ENCODE measurements at regions not wholly inside any gene's neighbourhood (a gene's known extent, or its start where the extent isn't known, plus 50 kb on each side); places are given as distances from the start of the nearest gene placed in this dataset.

GRCh38 chr4:100086766-100087431, 103.4 kb downstream of the DDIT4L start:
- Histone ChIP-seq H3K27ac (ENCODE audit: low read depth) (no peak overlapping the region), H4K20me1 (replicated peaks; ENCODE audit: insufficient read depth) (no peaks in the 10 kb centered on the region), H3K36me3 (ENCODE audit: insufficient read depth) (no peaks in the 10 kb centered on the region), H3K27me3 (ENCODE audit: insufficient read depth) (no peaks in the 10 kb centered on the region), H3K4me1 (ENCODE audit: insufficient read depth) (peaks cover 6% of the 10 kb centered on the region; the same call in 1 of the 2 replicates), H3K4me2 (peak overlapping the region; percentile 23), H3K79me2 (replicated peaks; ENCODE audit: insufficient read depth) (no peaks in the 10 kb centered on the region), H3F3A (replicated peaks; ENCODE audit: low read depth) (no peaks in the 10 kb centered on the region), H2AFZ (peak overlapping the region; percentile 29; the same call in 1 of the 2 replicates), H3K9me2 (ENCODE audit: insufficient read depth) (peaks cover 9% of the 10 kb centered on the region; the same call in 1 of the 2 replicates), H3K4me3 (no peak overlapping the region)
- ATAC-seq: peak; percentile 85
- Mint-ChIP-seq H3K27ac (no peak overlapping the region), H3K27me3 (ENCODE audit: insufficient read depth, low read depth, poor library complexity) (peaks cover 3% of the 10 kb centered on the region), H3K4me3 (no peak overlapping the region; the same call in 2 of the 3 replicates), H3K36me3 (ENCODE audit: low read depth) (peaks cover 25% of the 10 kb centered on the region), H3K4me1 (peaks cover 11% of the 10 kb centered on the region), H3K9me3 (peaks cover 26% of the 10 kb centered on the region; the same call in 2 of the 3 replicates)
- 0 out of 2 replicates have a peak, but pooled peaks have one; percentile 44 for TF ChIP-seq ZNF462 (CRISPR knock-in tag; IDR thresholded peaks at IDR 0.05)
- no peak for TF ChIP-seq ZNF114 (CRISPR knock-in tag; IDR thresholded peaks at IDR 0.05)
- TF ChIP-seq, protein P1, sequence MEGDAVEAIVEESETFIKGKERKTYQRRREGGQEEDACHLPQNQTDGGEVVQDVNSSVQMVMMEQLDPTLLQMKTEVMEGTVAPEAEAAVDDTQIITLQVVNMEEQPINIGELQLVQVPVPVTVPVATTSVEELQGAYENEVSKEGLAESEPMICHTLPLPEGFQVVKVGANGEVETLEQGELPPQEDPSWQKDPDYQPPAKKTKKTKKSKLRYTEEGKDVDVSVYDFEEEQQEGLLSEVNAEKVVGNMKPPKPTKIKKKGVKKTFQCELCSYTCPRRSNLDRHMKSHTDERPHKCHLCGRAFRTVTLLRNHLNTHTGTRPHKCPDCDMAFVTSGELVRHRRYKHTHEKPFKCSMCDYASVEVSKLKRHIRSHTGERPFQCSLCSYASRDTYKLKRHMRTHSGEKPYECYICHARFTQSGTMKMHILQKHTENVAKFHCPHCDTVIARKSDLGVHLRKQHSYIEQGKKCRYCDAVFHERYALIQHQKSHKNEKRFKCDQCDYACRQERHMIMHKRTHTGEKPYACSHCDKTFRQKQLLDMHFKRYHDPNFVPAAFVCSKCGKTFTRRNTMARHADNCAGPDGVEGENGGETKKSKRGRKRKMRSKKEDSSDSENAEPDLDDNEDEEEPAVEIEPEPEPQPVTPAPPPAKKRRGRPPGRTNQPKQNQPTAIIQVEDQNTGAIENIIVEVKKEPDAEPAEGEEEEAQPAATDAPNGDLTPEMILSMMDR (conservative IDR thresholded peaks at IDR 0.05; ENCODE audit: low read depth in 2 of 2): no peak
- peak; percentile 51; the same call in 1 of the 2 replicates for TF ChIP-seq NANOG (IDR thresholded peaks at IDR 0.05; ENCODE audit: borderline replicate concordance)
- peak; percentile 60 for DNase-seq (ENCODE audit: low spot score)

Measured in GM23338 (cell line).